Body of pancreas (tissue), 4 donors: ENCODE measurements at regions not wholly inside any gene's neighbourhood (a gene's known extent, or its start where the extent isn't known, plus 50 kb on each side); places are given as distances from the start of the nearest gene placed in this dataset.

ENCODE experiments used
- POLR2A ChIP-seq, 3 donors: fragments of 450-650 bp; IDR thresholded peaks; one replicate each; pipeline ENCODE4 v1.6.1; 2016; ENCODE audit warnings: antibody characterized with exemption in 3 of 3, mild to moderate bottlenecking in 2 of 3
- TF ChIP-seq, protein P1 (sequence below), 7 experiments: fragments of 450-650 bp in 4 of 7; fragments of 200-600 bp in 3 of 7; sonication (generic) in 3 of 7; IDR thresholded peaks; one replicate each; pipeline ENCODE4 v1.5.1; 2016 to 2019; ENCODE audit warnings: antibody characterized with exemption in 7 of 7

DNA sequence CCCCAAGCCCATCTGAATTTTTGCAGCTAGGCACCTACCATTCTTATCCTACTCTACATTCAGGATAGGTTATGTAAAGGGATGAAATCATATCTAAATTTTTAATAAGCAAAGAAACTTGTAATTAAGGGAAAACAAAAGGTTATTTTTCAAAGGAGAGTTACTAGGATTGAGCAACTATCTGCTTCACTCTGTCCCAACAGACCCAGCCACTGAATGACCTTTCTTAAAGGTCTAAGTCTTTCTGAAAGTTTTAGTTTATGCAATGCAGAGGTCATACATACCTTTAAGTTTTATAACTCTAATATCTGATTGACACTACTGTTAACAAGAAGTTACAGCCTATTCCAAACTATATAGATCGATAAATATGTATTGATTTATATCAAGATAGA lies 209.2 kb upstream of the CTNNB1 start:
- TF ChIP-seq POLR2A (IDR thresholded peaks at IDR 0.05): no peak
- TF ChIP-seq, protein P1, sequence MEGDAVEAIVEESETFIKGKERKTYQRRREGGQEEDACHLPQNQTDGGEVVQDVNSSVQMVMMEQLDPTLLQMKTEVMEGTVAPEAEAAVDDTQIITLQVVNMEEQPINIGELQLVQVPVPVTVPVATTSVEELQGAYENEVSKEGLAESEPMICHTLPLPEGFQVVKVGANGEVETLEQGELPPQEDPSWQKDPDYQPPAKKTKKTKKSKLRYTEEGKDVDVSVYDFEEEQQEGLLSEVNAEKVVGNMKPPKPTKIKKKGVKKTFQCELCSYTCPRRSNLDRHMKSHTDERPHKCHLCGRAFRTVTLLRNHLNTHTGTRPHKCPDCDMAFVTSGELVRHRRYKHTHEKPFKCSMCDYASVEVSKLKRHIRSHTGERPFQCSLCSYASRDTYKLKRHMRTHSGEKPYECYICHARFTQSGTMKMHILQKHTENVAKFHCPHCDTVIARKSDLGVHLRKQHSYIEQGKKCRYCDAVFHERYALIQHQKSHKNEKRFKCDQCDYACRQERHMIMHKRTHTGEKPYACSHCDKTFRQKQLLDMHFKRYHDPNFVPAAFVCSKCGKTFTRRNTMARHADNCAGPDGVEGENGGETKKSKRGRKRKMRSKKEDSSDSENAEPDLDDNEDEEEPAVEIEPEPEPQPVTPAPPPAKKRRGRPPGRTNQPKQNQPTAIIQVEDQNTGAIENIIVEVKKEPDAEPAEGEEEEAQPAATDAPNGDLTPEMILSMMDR (IDR thresholded peaks at IDR 0.05): no peak
